ENCODE measurements at regions not wholly inside any gene's neighbourhood (a gene's known extent, or its start where the extent isn't known, plus 50 kb on each side); places are given as distances from the start of the nearest gene placed in this dataset.

DNA sequence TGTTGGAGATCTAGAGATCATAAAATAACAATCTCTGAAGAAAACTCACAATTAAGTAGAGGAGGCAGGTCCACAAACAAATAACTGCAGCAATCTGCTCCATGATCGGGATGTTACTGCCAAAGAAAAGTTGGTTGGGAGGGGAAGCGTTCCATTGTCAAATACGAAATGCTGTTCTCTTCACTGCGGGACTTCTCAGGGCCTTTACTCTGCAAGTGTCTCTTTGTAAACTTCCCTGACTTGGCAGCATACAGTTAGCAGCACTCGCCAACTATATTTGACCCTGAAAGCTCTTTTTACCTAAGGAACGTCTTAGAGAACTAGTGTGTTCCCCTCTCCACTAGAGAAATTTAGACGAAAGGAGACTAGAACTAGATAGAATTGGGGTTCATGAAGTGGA is 780.7 kb upstream of the TBX3 start:
- TF ChIP-seq, protein P1, sequence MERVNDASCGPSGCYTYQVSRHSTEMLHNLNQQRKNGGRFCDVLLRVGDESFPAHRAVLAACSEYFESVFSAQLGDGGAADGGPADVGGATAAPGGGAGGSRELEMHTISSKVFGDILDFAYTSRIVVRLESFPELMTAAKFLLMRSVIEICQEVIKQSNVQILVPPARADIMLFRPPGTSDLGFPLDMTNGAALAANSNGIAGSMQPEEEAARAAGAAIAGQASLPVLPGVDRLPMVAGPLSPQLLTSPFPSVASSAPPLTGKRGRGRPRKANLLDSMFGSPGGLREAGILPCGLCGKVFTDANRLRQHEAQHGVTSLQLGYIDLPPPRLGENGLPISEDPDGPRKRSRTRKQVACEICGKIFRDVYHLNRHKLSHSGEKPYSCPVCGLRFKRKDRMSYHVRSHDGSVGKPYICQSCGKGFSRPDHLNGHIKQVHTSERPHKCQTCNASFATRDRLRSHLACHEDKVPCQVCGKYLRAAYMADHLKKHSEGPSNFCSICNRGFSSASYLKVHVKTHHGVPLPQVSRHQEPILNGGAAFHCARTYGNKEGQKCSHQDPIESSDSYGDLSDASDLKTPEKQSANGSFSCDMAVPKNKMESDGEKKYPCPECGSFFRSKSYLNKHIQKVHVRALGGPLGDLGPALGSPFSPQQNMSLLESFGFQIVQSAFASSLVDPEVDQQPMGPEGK (CRISPR knock-in tag; IDR thresholded peaks at IDR 0.05; ENCODE audit: borderline replicate concordance), result no peak
- TF ChIP-seq ISL1 (CRISPR knock-in tag; IDR thresholded peaks at IDR 0.05) (no peak), BACH2 (CRISPR knock-in tag; IDR thresholded peaks at IDR 0.05; ENCODE audit: borderline replicate concordance) (no peak), RARB (CRISPR knock-in tag; IDR thresholded peaks at IDR 0.05) (no peak), ZNF70 (CRISPR knock-in tag; IDR thresholded peaks at IDR 0.05) (no peak), ZNF8 (CRISPR knock-in tag; IDR thresholded peaks at IDR 0.05) (no peak), ZC3H10 (CRISPR knock-in tag; IDR thresholded peaks at IDR 0.05) (no peak), CSDC2 (CRISPR knock-in tag; IDR thresholded peaks at IDR 0.05) (no peak), ESRRG (CRISPR knock-in tag; IDR thresholded peaks at IDR 0.05) (no peak), TCF4 (CRISPR knock-in tag; IDR thresholded peaks at IDR 0.05; ENCODE audit: borderline replicate concordance) (no peak)
- TF ChIP-seq, protein P2, sequence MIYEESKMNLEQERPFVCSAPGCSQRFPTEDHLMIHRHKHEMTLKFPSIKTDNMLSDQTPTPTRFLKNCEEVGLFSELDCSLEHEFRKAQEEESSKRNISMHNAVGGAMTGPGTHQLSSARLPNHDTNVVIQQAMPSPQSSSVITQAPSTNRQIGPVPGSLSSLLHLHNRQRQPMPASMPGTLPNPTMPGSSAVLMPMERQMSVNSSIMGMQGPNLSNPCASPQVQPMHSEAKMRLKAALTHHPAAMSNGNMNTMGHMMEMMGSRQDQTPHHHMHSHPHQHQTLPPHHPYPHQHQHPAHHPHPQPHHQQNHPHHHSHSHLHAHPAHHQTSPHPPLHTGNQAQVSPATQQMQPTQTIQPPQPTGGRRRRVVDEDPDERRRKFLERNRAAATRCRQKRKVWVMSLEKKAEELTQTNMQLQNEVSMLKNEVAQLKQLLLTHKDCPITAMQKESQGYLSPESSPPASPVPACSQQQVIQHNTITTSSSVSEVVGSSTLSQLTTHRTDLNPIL (CRISPR knock-in tag; IDR thresholded peaks at IDR 0.05; ENCODE audit: low read depth), result no peak
- TF ChIP-seq, protein P3, sequence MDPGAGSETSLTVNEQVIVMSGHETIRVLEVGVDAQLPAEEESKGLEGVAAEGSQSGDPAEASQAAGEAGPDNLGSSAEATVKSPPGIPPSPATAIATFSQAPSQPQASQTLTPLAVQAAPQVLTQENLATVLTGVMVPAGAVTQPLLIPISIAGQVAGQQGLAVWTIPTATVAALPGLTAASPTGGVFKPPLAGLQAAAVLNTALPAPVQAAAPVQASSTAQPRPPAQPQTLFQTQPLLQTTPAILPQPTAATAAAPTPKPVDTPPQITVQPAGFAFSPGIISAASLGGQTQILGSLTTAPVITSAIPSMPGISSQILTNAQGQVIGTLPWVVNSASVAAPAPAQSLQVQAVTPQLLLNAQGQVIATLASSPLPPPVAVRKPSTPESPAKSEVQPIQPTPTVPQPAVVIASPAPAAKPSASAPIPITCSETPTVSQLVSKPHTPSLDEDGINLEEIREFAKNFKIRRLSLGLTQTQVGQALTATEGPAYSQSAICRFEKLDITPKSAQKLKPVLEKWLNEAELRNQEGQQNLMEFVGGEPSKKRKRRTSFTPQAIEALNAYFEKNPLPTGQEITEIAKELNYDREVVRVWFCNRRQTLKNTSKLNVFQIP (CRISPR knock-in tag; IDR thresholded peaks at IDR 0.05; ENCODE audit: borderline replicate concordance, low read depth), result no peak
- TF ChIP-seq, protein P4, sequence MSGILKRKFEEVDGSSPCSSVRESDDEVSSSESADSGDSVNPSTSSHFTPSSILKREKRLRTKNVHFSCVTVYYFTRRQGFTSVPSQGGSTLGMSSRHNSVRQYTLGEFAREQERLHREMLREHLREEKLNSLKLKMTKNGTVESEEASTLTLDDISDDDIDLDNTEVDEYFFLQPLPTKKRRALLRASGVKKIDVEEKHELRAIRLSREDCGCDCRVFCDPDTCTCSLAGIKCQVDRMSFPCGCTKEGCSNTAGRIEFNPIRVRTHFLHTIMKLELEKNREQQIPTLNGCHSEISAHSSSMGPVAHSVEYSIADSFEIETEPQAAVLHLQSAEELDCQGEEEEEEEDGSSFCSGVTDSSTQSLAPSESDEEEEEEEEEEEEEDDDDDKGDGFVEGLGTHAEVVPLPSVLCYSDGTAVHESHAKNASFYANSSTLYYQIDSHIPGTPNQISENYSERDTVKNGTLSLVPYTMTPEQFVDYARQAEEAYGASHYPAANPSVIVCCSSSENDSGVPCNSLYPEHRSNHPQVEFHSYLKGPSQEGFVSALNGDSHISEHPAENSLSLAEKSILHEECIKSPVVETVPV (CRISPR knock-in tag; IDR thresholded peaks at IDR 0.05), result no peak
